ENCODE measurements at regions not wholly inside any gene's neighbourhood (a gene's known extent, or its start where the extent isn't known, plus 50 kb on each side); places are given as distances from the start of the nearest gene placed in this dataset.

DNA sequence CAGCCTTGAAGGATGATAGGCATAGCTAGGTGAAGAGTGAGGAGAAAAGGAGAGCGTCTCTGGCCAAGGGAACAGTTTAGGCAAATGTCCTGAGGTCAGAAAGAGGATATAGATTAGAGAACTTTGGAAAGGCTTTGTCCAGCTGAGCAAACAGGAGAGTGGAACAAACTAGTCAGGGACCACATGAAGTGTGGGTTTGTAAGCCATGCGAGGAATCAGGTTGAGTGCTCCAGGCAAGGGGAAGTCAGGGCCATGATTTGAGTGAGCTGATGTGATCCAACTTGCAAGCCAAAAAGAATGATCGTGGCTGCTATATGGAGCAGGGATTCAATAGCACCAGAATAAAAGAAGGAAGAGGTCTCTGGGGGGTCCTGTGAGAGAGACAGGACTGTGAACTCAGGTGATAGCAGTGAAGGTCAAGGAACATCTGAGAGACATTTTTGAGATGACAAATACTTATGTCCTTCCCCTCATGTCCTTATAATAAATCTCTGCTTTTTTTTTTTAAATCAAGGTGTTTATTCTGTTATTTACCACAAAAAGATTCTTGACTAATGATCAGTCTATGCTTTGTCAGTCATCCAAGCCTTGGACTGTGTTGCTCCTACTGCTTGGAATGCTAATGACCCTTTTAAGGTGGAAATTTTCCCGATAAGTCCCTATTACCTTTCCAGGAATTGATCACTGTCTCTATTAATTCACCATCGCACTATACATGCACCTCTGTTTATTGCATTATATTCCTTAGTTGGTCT is 472.6 kb downstream of the TXNL1 start:
- DNase-seq, result no peak

DNA sequence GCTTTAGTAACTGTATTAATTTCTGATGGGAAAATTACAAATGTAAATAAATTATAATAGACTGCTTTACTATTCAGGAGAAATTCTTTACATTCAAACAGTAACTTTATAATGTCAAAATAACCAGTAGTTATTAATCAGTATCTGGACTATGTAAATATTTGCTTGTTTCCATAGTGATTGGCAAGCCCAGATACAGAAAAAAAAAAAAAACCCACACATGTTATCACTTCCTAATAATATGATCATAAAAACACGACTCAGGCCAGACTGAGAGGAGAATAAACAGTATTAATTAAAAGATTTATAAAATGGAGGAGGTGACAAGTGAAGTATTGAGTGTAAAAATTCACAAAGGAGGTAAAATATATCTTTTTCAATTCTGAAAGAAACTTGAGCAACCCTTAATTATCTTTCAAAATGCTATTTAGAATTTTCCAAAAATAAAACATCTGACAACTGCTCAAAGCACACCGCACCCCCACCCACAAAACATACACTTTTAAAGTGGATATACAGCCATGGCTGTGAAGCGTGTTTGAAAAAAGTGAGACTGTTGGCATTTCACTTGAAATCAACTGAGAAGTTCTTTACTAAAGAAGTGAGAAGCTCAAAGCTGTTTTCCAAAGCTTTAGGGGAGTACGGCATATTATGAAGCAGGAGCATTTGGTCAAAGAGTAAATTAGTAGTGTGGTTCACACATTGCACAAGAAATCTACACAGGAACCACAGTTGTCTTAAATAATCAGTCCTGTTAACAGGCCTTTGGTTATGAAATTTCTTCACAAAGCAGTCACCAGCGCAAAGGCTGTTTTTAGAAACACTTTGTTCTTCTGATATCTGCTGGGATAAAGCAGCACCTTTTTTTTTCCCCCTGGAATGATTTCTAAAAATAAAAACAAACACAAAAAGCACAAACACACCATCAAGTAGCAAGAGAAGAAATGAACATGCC is 475.8 kb downstream of the TXNL1 start:
- DNase-seq, result no peak

- no peak for DNase-seq
Measured at GRCh38 chr18:56161566-56162260, 476.7 kb downstream of the TXNL1 start.

GRCh38 chr18:56158676-56159075 is 479.7 kb downstream of the TXNL1 start:
- no peak for DNase-seq

GRCh38 chr18:56157541-56157940 is 480.9 kb downstream of the TXNL1 start:
- no peak for DNase-seq

GRCh38 chr18:56152551-56153310 is 485.7 kb downstream of the TXNL1 start:
- DNase-seq, result peak; percentile 77

GRCh38 chr18:56148373-56148772 is 490.0 kb downstream of the TXNL1 start:
- no peak for DNase-seq

DNA sequence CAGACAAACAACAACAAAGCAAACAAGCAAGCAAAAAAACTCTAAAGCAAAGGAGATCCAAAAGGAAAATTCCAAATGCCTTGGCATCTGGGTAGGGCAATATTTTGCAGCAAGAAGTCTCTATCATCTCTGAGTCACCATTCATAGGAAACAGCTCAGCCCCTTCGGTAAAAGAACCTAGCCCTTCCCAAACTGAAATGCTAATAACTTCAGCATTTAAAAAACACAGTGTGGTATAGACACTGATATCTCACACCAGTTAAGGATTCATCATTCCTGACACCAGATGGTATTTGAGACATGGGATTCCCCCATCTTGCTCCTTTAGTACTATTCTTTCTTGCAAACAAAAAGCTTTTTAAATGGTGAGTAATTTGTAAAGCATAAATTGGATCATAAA is 491.8 kb downstream of the TXNL1 start:
- no peak for DNase-seq

DNA sequence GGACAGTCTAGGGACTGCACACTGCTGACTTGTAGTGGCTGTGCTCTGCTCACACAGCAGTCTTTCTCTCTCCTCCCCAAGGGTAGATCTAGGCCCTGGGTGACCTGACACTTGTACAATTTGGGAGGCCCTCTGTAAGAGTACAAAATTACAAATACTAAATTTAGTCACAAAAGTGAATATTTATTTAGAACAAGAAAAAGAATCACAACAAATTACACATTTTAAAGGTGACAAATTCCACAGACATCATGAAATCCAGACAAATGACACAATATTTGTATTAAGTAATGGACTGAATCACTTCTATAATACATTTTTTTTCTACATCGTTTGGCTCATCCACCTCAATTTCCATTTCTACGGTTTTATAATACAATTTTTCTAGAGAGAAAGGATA is 496.4 kb downstream of the TXNL1 start:
- no peak for DNase-seq

DNA sequence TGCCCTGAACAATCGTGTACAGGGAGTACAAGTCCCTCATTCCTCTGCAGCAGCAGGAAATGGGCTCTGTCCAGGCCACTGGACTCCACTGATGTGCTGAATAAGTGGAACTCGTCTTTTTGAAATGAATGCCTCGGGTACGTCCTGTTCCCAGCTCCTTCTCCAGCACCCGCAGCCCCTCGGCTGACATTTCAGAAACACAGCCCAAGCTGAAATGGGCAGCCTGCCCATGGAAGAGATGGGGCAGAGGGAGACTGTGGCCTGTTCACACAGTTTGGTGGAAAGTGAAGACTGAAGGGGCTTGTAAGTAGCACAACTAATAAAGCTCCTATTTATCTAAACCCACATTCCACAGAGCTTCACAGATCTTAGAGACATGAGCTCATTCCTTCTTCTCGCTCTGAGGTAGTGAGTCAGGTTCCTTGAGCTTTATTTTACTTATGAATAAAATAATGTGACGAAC is 498.6 kb downstream of the TXNL1 start:
- DNase-seq, result no peak

DNA sequence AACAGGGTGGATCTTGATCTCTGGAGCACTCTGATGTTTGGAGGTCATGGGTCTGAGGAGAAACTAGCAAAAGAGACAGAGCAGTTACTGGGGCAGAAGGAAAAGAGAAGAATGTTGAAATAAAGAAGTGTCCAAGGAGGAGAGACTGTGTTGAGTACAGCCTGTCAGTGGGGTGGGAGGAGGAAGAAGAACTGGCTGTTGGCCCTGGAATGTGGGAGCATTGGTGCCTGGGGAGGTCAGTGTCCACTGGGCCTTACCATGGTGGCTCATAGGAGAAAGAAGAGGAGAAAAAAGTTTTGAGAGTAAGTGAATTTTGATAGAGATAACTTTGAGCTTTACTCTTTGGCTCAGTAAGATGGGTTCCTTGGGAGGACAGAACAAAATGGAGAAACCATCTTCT is 499.0 kb downstream of the TXNL1 start:
- DNase-seq, result no peak

DNA sequence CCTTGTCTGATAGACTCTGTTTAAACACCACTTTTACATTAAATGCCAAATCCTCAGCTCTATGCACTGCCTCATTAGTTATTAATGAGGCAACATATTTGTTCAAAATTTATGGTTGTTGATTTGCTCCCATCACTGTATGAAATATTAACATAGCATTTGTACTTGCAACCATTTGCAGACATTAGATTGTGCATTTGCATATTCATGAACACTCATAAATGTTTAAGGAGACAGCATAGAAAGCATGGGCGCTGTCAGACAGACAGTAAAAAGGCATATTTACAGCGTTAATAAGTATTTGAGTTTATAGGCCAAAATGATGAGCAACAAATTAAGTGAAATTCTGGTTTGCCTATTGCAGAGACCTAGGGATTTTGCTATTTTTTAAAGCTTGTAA is 502.3 kb downstream of the TXNL1 start:
- no peak for DNase-seq

GRCh38 chr18:56130481-56130880 is 507.9 kb downstream of the TXNL1 start:
- no peak for DNase-seq

DNA sequence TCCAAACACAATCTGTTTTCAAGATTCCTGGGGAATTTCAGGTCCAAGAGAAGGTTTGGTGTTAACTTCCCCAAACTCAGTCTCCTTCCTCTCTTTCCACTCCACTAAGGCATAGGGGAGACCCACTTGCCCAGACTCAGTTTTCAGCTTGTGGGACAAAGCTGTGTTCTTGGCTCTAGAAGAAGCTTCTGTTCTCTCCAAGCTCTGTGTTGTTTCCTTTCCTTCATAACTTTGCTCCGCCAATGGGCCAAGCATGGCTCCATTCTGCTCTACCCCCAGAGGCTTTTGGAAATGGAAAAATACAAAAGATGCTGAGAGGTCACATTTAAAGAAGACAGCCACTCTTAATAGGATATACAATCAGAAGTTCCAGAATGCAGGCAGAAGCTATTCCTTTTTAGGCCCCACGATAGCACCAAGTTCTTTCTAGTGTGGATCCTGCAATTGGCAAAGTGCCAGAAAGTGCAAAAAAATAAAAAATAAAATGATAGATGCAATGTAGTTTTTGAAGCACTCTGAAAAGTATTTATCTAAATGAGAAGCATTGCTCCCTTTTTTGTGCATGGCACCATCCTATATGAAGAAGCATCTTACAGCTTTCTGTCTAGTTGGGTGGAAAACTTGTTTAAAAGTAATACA is 510.1 kb downstream of the TXNL1 start:
- no peak for DNase-seq

DNA sequence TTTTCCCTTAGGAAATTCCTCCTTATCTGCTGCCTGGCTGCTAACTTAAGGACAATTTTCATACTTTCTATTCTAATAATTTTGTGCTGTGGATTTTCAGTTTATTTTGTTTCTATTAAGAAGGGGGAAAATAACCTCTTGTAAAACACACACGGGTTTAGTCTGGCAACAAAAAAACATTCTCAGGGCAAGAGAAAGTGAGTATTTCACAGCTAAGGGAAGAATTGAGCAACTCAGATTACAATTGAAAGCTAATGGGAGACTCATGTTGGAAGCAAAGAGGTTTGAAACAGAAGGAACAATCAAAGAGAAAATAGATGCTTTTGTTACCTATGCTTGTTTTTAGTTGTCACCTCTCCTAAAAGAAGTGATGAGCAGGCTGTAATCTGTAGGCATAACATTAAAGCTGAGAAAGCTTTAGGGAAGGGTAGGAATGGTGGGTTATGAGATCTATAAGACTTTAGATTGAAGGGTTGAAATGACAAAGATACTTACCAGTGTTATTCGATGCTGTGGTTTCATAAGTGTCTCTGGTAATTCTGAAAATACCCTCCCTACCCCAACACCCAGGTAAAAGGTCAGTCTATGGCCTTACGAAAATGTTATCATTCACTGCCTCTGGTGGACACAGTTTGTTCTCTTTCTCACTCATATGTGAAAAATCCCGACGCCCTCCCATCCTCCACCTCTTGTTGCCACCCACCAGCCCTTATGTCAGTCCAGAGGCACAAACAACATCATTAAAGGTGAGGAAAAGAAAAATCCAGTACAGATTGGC is 510.9 kb downstream of the TXNL1 start:
- DNase-seq, result no peak

GRCh38 chr18:56124186-56124585 is 514.2 kb downstream of the TXNL1 start:
- no peak for DNase-seq

GRCh38 chr18:56121669-56122068 is 516.7 kb downstream of the TXNL1 start:
- no peak for DNase-seq

DNA sequence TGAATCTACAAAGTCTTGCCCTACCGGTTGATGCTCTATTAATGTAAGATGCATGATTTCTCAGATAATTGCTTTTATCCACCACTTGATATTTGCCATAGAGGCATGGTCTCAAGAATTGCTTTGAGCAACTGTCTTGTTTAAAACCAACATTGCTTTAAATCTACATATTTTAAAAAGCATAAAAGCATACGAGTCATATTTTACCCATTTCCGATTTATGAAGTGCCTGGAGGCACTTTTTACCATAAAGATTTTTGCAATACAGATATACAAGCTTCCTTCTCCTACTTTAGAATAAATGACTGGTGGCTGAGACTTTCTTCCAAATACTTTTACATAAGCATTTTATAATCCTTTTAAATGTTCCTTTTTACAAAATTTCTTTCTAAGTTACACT is 517.6 kb downstream of the TXNL1 start:
- DNase-seq, result no peak

DNA sequence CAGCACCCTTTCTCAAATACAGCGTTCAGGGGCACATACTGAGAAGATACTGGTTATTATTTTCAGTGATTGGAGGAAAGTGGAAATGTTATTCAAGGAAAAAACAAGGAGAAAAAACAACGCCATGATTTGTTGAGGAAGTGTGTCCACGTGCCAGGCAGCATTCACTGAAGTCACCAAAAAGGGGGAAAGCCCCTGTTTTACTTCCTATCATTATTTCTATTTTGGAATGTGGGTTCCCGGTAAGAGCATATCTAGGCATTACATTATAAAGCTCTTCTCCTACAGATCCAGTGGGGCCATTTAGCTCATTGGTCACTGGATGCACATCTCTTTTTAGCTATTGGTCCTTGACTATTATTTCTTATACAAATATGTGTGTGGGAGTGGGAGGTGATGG is 518.7 kb downstream of the TXNL1 start:
- DNase-seq, result no peak

- DNase-seq, result no peak
Measured at GRCh38 chr18:56118422-56118821, 520.0 kb downstream of the TXNL1 start.

Data from NCI-H748 treated with DMSO at 0.1 percent for 48 hours (cell line).